SK-N-SH (cell line): ENCODE measurements at regions not wholly inside any gene's neighbourhood (a gene's known extent, or its start where the extent isn't known, plus 50 kb on each side); places are given as distances from the start of the nearest gene placed in this dataset.

ENCODE experiments used
- CTCF ChIA-PET: fragments of 300-600, 350-600 bp; formaldehyde crosslinking; extraction: SDS; loops from one replicate; lab custom pipeline; 2021; lab: Yijun Ruan, JAX
- POLR2A ChIA-PET: fragments of 350-600 bp; sonication (Branson Sonifier 250); formaldehyde crosslinking; extraction: SDS; loops from one replicate; lab custom pipeline; 2020; ENCODE audit warnings: antibody characterized with exemption, inconsistent platforms; lab: Yijun Ruan, JAX
- DNase-seq: peaks from one replicate; pipeline ENCODE4 v3.0.0; 2012
- H2AFZ ChIP-seq: fragments of 200-600 bp; sonication (generic); 2 replicates; pipeline ENCODE4 v1.8.1; 2016; ENCODE audit warnings: antibody characterized with exemption, mild to moderate bottlenecking, low read depth
- H3F3A ChIP-seq: fragments of 200-600 bp; sonication (generic); replicated peaks from 2 replicates; pipeline ENCODE3; 2016; ENCODE audit warnings: antibody characterized with exemption, mild to moderate bottlenecking; ENCODE audit not compliant: insufficient read depth
- H3K27ac ChIP-seq, 2 experiments: fragments of 200-500 bp in 1 of 2; fragments of 200-600 bp in 1 of 2; sonication (Bioruptor generic) in 1 of 2; sonication (generic), shearing (Covaris generic) in 1 of 2; 2 replicates each; pipeline versions ENCODE4 v1.5.1 to v1.6.1; 2014 to 2016; ENCODE audit warnings: low read depth in 2 of 2, inconsistent platforms in 1 of 2, low read length in 1 of 2, mild to moderate bottlenecking in 1 of 2, mixed read lengths in 1 of 2
- H3K27me3 ChIP-seq: fragments of 200-600 bp; sonication (generic), shearing (Covaris generic); 2 replicates; pipeline ENCODE4 v1.6.1; 2016; ENCODE audit warnings: mixed run types; ENCODE audit not compliant: insufficient read depth
- H3K36me3 ChIP-seq, 2 experiments: fragments of 200-500 bp in 1 of 2; fragments of 200-600 bp in 1 of 2; sonication (Bioruptor generic) in 1 of 2; sonication (generic) in 1 of 2; replicated peaks in 1 of 2; 2 replicates each; pipeline versions ENCODE3 to v1.5.1; 2014 to 2016; ENCODE audit warnings: low read length in 1 of 2, mild to moderate bottlenecking in 1 of 2; ENCODE audit not compliant: insufficient read depth in 2 of 2, control insufficient read depth in 1 of 2
- H3K4me1 ChIP-seq, 2 experiments: fragments of 200-500 bp in 1 of 2; fragments of 200-600 bp in 1 of 2; sonication (Bioruptor generic) in 1 of 2; sonication (generic), shearing (Covaris generic) in 1 of 2; 2 replicates each; pipeline versions ENCODE4 v1.5.1 to v1.6.1; 2014 to 2016; ENCODE audit warnings: low read depth in 1 of 2, low read length in 1 of 2, mixed run types in 1 of 2; ENCODE audit not compliant: insufficient read depth in 2 of 2, control insufficient read depth in 1 of 2
- H3K4me2 ChIP-seq: fragments of 200-600 bp; sonication (generic), shearing (Covaris generic); 2 replicates; pipeline ENCODE4 v1.6.1; 2017; ENCODE audit warnings: mixed run types
- H3K4me3 ChIP-seq, 2 experiments: fragments of 200-500 bp in 1 of 2; fragments of 200-600 bp in 1 of 2; sonication (Bioruptor generic) in 1 of 2; sonication (generic), shearing (Covaris generic) in 1 of 2; 2 replicates each; pipeline versions ENCODE4 v1.5.1 to v1.8.1; 2014 to 2016; ENCODE audit warnings: low read depth in 2 of 2, inconsistent platforms in 1 of 2, low read length in 1 of 2, mild to moderate bottlenecking in 1 of 2, mixed read lengths in 1 of 2, moderate library complexity in 1 of 2
- H3K79me2 ChIP-seq: fragments of 200-600 bp; sonication (generic); 2 replicates; pipeline ENCODE4 v1.8.1; 2017; ENCODE audit warnings: mild to moderate bottlenecking; ENCODE audit not compliant: insufficient read depth
- H3K9ac ChIP-seq: fragments of 200-600 bp; sonication (generic); 2 replicates; pipeline ENCODE4 v1.6.1; 2017; ENCODE audit warnings: mixed run types
- H3K9me2 ChIP-seq: fragments of 200-600 bp; sonication (generic); 2 replicates; pipeline ENCODE4 v1.6.1; 2017; ENCODE audit warnings: mixed run types
- H3K9me3 ChIP-seq: fragments of 200-600 bp; sonication (generic); 2 replicates; pipeline ENCODE4 v1.6.1; 2017; ENCODE audit warnings: mixed run types, mild to moderate bottlenecking, moderate library complexity
- H4K20me1 ChIP-seq: fragments of 200-600 bp; sonication (generic); 2 replicates; pipeline ENCODE4 v1.6.1; 2017; ENCODE audit warnings: mild to moderate bottlenecking, mixed run types; ENCODE audit not compliant: insufficient read depth
- CHD2 ChIP-seq: fragments of 150-350 bp; IDR thresholded peaks from 2 replicates; pipeline ENCODE4 v1.6.1; 2018; ENCODE audit warnings: low read length; ENCODE audit not compliant: partially characterized antibody
- EP300 ChIP-seq, 2 experiments: IDR thresholded peaks; 2 replicates each; pipeline versions ENCODE4 v1.4.0 to v1.6.1; 2012; ENCODE audit warnings: borderline replicate concordance in 1 of 2, low read depth in 1 of 2, low read length in 1 of 2
- FOSL2 ChIP-seq: IDR thresholded peaks from 2 replicates; pipeline ENCODE4 v1.4.0; 2012; ENCODE audit warnings: low read depth, mild to moderate bottlenecking, moderate library complexity, borderline replicate concordance
- FOXJ3 ChIP-seq: sonication (generic); formaldehyde crosslinking; IDR thresholded peaks from 2 replicates; pipeline ENCODE4 v1.5.1; 2020; ENCODE audit warnings: mild to moderate bottlenecking, missing genetic modification reagents
- FOXM1 ChIP-seq: IDR thresholded peaks from 2 replicates; pipeline ENCODE4 v1.4.0; 2012; ENCODE audit warnings: low read depth, mild to moderate bottlenecking
- GABPA ChIP-seq: IDR thresholded peaks from 2 replicates; pipeline ENCODE4 v1.4.0; 2012; ENCODE audit warnings: low read depth, mild to moderate bottlenecking
- GATA2 ChIP-seq: sonication (generic); formaldehyde crosslinking; IDR thresholded peaks from 2 replicates; pipeline ENCODE4 v1.5.0; 2020; ENCODE audit warnings: mild to moderate bottlenecking, missing genetic modification reagents
- JUND ChIP-seq: IDR thresholded peaks from 2 replicates; pipeline ENCODE4 v1.4.0; 2012
- MEF2A ChIP-seq: IDR thresholded peaks from 2 replicates; pipeline ENCODE4 v1.4.0; 2012; ENCODE audit warnings: low read depth, borderline replicate concordance
- NRF1 ChIP-seq: IDR thresholded peaks from 2 replicates; pipeline ENCODE4 v1.6.1; 2012; ENCODE audit warnings: low read depth, mild to moderate bottlenecking, low read length
- POLR2AphosphoS5 ChIP-seq: IDR thresholded peaks from 2 replicates; pipeline ENCODE4 v1.6.1; 2012; ENCODE audit warnings: low read depth, low read length
- RAD21 ChIP-seq: IDR thresholded peaks from 2 replicates; pipeline ENCODE4 v1.6.1; 2012; ENCODE audit warnings: mild to moderate bottlenecking, low read length
- RXRA ChIP-seq: IDR thresholded peaks from 2 replicates; pipeline ENCODE4 v1.4.0; 2012; ENCODE audit warnings: low read depth, mild to moderate bottlenecking, borderline replicate concordance
- TCF12 ChIP-seq: IDR thresholded peaks from 2 replicates; pipeline ENCODE4 v1.4.0; 2012
- USF2 ChIP-seq: fragments of 150-350 bp; IDR thresholded peaks from 2 replicates; pipeline ENCODE4 v1.6.1; 2017; ENCODE audit warnings: antibody characterized with exemption, low read length, low read depth, borderline replicate concordance
- WGBS: methylation state at CpG from one replicate; pipeline ENCODE4 v1.1.6; 2017; ENCODE audit warnings: low lambda C conversion rate; 5-methylcytosine and 5-hydroxymethylcytosine counted together
- TF ChIP-seq, protein P1 (sequence below): fragments of 200-600 bp; sonication (generic); IDR thresholded peaks from 2 replicates; pipeline ENCODE4 v1.6.1; 2017; ENCODE audit warnings: antibody characterized with exemption, mild to moderate bottlenecking, moderate library complexity
- TF ChIP-seq, protein P2 (sequence below): IDR thresholded peaks from 2 replicates; pipeline ENCODE4 v1.4.0; 2012; ENCODE audit warnings: low read depth, borderline replicate concordance

DNA sequence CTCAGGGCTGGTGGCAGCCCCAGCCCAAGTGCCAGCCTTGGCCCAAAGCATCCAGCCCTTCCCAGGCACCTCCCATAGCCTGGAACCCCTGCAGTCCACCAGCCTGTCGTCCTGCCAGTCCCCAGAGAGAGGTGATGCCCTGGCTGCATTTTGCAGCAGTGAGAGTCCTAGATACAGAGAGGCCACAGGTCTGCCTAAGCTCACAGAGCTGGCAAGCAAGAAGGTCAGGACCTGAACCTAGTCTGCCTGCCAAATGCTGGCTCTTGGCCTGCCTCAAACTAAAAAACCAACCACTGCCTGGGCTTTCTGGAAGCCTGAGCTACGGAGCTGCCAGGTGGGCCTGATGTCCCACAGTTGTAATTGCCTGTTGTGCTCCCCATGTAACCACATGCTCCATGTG, 164.9 kb downstream of the PHETA1 start:
- POLR2A ChIA-PET, result no interaction called here
- H3K9me2 ChIP-seq, result no peaks in the 10 kb centered on the region
- DNase-seq, result no peak
- 38% methylated on average over 1 of the region's 2 CpGs for WGBS
- H3K9me3 ChIP-seq, result no peaks in the 10 kb centered on the region
- H3K79me2 ChIP-seq, result no peaks in the 10 kb centered on the region
- H3K27me3 ChIP-seq, result no peaks in the 10 kb centered on the region
- no peak overlapping the region for H2AFZ ChIP-seq
- no peak overlapping the region for H3K4me2 ChIP-seq
- H3F3A ChIP-seq, result no peaks in the 10 kb centered on the region
- no peak overlapping the region for H3K4me3 ChIP-seq
- no peak overlapping the region for H3K9ac ChIP-seq
- H3K27ac ChIP-seq, result peak overlapping the region in 1 of 2 experiments; percentile 82; a peak in 2 of 4 replicates
- CTCF ChIA-PET, result interaction anchor here (1.3 kb wide), 1 partner anchor 94 kb away, joined by 3 read pairs; no protein-coding TSS in a partner anchor
- no peaks in the 10 kb centered on the region for H4K20me1 ChIP-seq
- no peaks in the 10 kb centered on the region for H3K36me3 ChIP-seq
- TF ChIP-seq FOXM1, result no peak
- TF ChIP-seq EP300 (IDR thresholded peaks at IDR 0.05; ENCODE audit: borderline replicate concordance in 1 of 2, low read depth in 1 of 2, low read length in 1 of 2), result no peak
- TF ChIP-seq RAD21, result no peak
- no peak for TF ChIP-seq CHD2
- TF ChIP-seq, protein P1, sequence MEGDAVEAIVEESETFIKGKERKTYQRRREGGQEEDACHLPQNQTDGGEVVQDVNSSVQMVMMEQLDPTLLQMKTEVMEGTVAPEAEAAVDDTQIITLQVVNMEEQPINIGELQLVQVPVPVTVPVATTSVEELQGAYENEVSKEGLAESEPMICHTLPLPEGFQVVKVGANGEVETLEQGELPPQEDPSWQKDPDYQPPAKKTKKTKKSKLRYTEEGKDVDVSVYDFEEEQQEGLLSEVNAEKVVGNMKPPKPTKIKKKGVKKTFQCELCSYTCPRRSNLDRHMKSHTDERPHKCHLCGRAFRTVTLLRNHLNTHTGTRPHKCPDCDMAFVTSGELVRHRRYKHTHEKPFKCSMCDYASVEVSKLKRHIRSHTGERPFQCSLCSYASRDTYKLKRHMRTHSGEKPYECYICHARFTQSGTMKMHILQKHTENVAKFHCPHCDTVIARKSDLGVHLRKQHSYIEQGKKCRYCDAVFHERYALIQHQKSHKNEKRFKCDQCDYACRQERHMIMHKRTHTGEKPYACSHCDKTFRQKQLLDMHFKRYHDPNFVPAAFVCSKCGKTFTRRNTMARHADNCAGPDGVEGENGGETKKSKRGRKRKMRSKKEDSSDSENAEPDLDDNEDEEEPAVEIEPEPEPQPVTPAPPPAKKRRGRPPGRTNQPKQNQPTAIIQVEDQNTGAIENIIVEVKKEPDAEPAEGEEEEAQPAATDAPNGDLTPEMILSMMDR, result no peak
- TF ChIP-seq, protein P2, sequence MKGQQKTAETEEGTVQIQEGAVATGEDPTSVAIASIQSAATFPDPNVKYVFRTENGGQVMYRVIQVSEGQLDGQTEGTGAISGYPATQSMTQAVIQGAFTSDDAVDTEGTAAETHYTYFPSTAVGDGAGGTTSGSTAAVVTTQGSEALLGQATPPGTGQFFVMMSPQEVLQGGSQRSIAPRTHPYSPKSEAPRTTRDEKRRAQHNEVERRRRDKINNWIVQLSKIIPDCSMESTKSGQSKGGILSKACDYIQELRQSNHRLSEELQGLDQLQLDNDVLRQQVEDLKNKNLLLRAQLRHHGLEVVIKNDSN, result no peak
- TF ChIP-seq TCF12, result no peak
- no peak for TF ChIP-seq NRF1
- TF ChIP-seq GATA2 (CRISPR knock-in tag), result no peak
- no peak for TF ChIP-seq GABPA
- no peak for TF ChIP-seq FOSL2
- no peak for TF ChIP-seq MEF2A
- no peak for TF ChIP-seq JUND
- no peak for TF ChIP-seq RXRA
- TF ChIP-seq POLR2AphosphoS5, result no peak
- TF ChIP-seq FOXJ3 (CRISPR knock-in tag), result no peak
- no peak for TF ChIP-seq USF2
- H3K4me1 ChIP-seq, result peaks cover 0 to 48% of the 10 kb centered on the region in 2 experiments; a peak in 2 of 4 replicates
